SJSA1 (cell line): ENCODE measurements at regions not wholly inside any gene's neighbourhood (a gene's known extent, or its start where the extent isn't known, plus 50 kb on each side); places are given as distances from the start of the nearest gene placed in this dataset.
"Not testable (repeated sequence)": the region's sequence is repeated elsewhere in the genome, so short reads cannot be mapped to it uniquely, and the experiment has no call there.

Source experiments
- DNase-seq, 2 experiments: peaks; one replicate each; pipeline ENCODE4 v3.0.0-alpha.2; 2015 to 2020; ENCODE audit warnings: low spot score in 2 of 2, low read depth in 1 of 2
- H3K27ac ChIP-seq: fragments of 250-450 bp; sonication (Bioruptor Pico); 2 replicates; pipeline ENCODE4 v1.5.1; 2020; ENCODE audit warnings: mild to moderate bottlenecking, moderate library complexity
- H3K27me3 ChIP-seq: fragments of 250-450 bp; sonication (Bioruptor Pico); replicated peaks from 2 replicates; pipeline ENCODE4 v1.5.1; 2020; ENCODE audit warnings: mild to moderate bottlenecking, moderate library complexity
- H3K36me3 ChIP-seq: fragments of 250-450 bp; sonication (Bioruptor Pico); 2 replicates; pipeline ENCODE4 v1.5.1; 2020; ENCODE audit warnings: mild to moderate bottlenecking
- H3K4me1 ChIP-seq: fragments of 250-450 bp; sonication (Bioruptor Pico); replicated peaks from 2 replicates; pipeline ENCODE4 v1.6.1; 2021; ENCODE audit warnings: mild to moderate bottlenecking
- H3K4me3 ChIP-seq: fragments of 250-450 bp; sonication (Bioruptor Pico); 2 replicates; pipeline ENCODE4 v1.5.1; 2020; ENCODE audit warnings: mild to moderate bottlenecking
- H3K9me3 ChIP-seq: fragments of 250-450 bp; sonication (Bioruptor Pico); replicated peaks from 2 replicates; pipeline ENCODE4 v1.5.1; 2020; ENCODE audit warnings: mild to moderate bottlenecking

GRCh38 chr6:68575765-68576439 is 59.2 kb upstream of the ADGRB3 start:
- Histone ChIP-seq H3K4me1 (no peaks in the 10 kb centered on the region), H3K27ac (no peak overlapping the region), H3K27me3 (no peaks in the 10 kb centered on the region), H3K36me3 (no peaks in the 10 kb centered on the region), H3K4me3 (no peak overlapping the region), H3K9me3 (no peaks in the 10 kb centered on the region)
- no peak for DNase-seq

- H3K9me3 ChIP-seq: no peaks in the 10 kb centered on the region
- DNase-seq: no peak
- H3K27ac ChIP-seq: no peak overlapping the region
- H3K4me3 ChIP-seq: no peak overlapping the region
- no peaks in the 10 kb centered on the region for H3K36me3 ChIP-seq
- H3K27me3 ChIP-seq: no peaks in the 10 kb centered on the region
- H3K4me1 ChIP-seq: no peaks in the 10 kb centered on the region
Observed at GRCh38 chr6:68572975-68573374, 62.1 kb upstream of the ADGRB3 start.

- no peaks in the 10 kb centered on the region for H3K27me3 ChIP-seq
- no peaks in the 10 kb centered on the region for H3K36me3 ChIP-seq
Observed at GRCh38 chr6:68572525-68572924, 62.6 kb upstream of the ADGRB3 start.

GRCh38 chr6:68559716-68560115 is 75.4 kb upstream of the ADGRB3 start:
- no peak overlapping the region for H3K4me3 ChIP-seq
- no peak overlapping the region for H3K27ac ChIP-seq
- no peak for DNase-seq

More at GRCh38 chr6:68572525-68572924, 62.6 kb upstream of the ADGRB3 start:
- Histone ChIP-seq H3K4me1 (no peaks in the 10 kb centered on the region), H3K9me3 (no peaks in the 10 kb centered on the region), H3K27ac (no peak overlapping the region), H3K4me3 (no peak overlapping the region)
- no peak for DNase-seq

GRCh38 chr6:68559070-68559469 is 76.0 kb upstream of the ADGRB3 start:
- no peaks in the 10 kb centered on the region for H3K9me3 ChIP-seq
- no peaks in the 10 kb centered on the region for H3K36me3 ChIP-seq
- no peaks in the 10 kb centered on the region for H3K27me3 ChIP-seq
- no peak overlapping the region for H3K27ac ChIP-seq
- no peak overlapping the region for H3K4me3 ChIP-seq
- DNase-seq: no peak
- H3K4me1 ChIP-seq: no peaks in the 10 kb centered on the region

More at GRCh38 chr6:68559716-68560115, 75.4 kb upstream of the ADGRB3 start:
- Histone ChIP-seq H3K27me3 (no peaks in the 10 kb centered on the region), H3K36me3 (no peaks in the 10 kb centered on the region), H3K9me3 (no peaks in the 10 kb centered on the region), H3K4me1 (no peaks in the 10 kb centered on the region)

- Histone ChIP-seq H3K27ac (no peak overlapping the region), H3K9me3 (no peaks in the 10 kb centered on the region), H3K4me3 (no peak overlapping the region), H3K36me3 (no peaks in the 10 kb centered on the region), H3K4me1 (no peaks in the 10 kb centered on the region), H3K27me3 (no peaks in the 10 kb centered on the region)
- DNase-seq: no peak
Observed at GRCh38 chr6:68546620-68547019, 88.5 kb upstream of the ADGRB3 start.

GRCh38 chr6:68544450-68544849 is 90.6 kb upstream of the ADGRB3 start:
- no peak for DNase-seq
- Histone ChIP-seq H3K4me1 (no peaks in the 10 kb centered on the region), H3K36me3 (no peaks in the 10 kb centered on the region), H3K4me3 (no peak overlapping the region), H3K9me3 (no peaks in the 10 kb centered on the region), H3K27ac (no peak overlapping the region), H3K27me3 (no peaks in the 10 kb centered on the region)

- Histone ChIP-seq H3K9me3 (no peaks in the 10 kb centered on the region), H3K36me3 (no peaks in the 10 kb centered on the region), H3K27me3 (no peaks in the 10 kb centered on the region)
Observed at GRCh38 chr6:68533339-68533795, 101.7 kb upstream of the ADGRB3 start.

GRCh38 chr6:68527691-68528090 is 107.4 kb upstream of the ADGRB3 start:
- H3K36me3 ChIP-seq: no peaks in the 10 kb centered on the region
- no peak overlapping the region for H3K4me3 ChIP-seq
- no peak overlapping the region for H3K27ac ChIP-seq
- no peaks in the 10 kb centered on the region for H3K4me1 ChIP-seq
- no peaks in the 10 kb centered on the region for H3K27me3 ChIP-seq
- H3K9me3 ChIP-seq: no peaks in the 10 kb centered on the region
- no peak for DNase-seq

More at GRCh38 chr6:68533339-68533795, 101.7 kb upstream of the ADGRB3 start:
- no peak for DNase-seq
- Histone ChIP-seq H3K27ac (no peak overlapping the region), H3K4me3 (no peak overlapping the region), H3K4me1 (no peaks in the 10 kb centered on the region)

- no peaks in the 10 kb centered on the region for H3K27me3 ChIP-seq
- no peak for DNase-seq
Observed at GRCh38 chr6:68506911-68507310, 128.2 kb upstream of the ADGRB3 start.

GRCh38 chr6:68502946-68503345 is 132.1 kb upstream of the ADGRB3 start:
- no peak for DNase-seq

More at GRCh38 chr6:68506911-68507310, 128.2 kb upstream of the ADGRB3 start:
- Histone ChIP-seq H3K4me1 (no peaks in the 10 kb centered on the region), H3K27ac (no peak overlapping the region), H3K9me3 (peaks cover 5% of the 10 kb centered on the region; the same call in 1 of the 2 replicates), H3K36me3 (no peaks in the 10 kb centered on the region), H3K4me3 (no peak overlapping the region)

GRCh38 chr6:68497927-68498326 is 137.2 kb upstream of the ADGRB3 start:
- Histone ChIP-seq H3K27me3 (no peaks in the 10 kb centered on the region), H3K9me3 (no peaks in the 10 kb centered on the region; the same call in 1 of the 2 replicates), H3K4me1 (no peaks in the 10 kb centered on the region), H3K36me3 (no peaks in the 10 kb centered on the region), H3K4me3 (no peak overlapping the region), H3K27ac (no peak overlapping the region)
- no peak for DNase-seq

More at GRCh38 chr6:68502946-68503345, 132.1 kb upstream of the ADGRB3 start:
- Histone ChIP-seq H3K4me3 (no peak overlapping the region), H3K27me3 (no peaks in the 10 kb centered on the region), H3K36me3 (no peaks in the 10 kb centered on the region), H3K9me3 (peaks cover 5% of the 10 kb centered on the region; the same call in 1 of the 2 replicates), H3K27ac (no peak overlapping the region), H3K4me1 (no peaks in the 10 kb centered on the region)

GRCh38 chr6:68494880-68495279 is 140.2 kb upstream of the ADGRB3 start:
- DNase-seq, H3K27me3 ChIP-seq, H3K4me3 ChIP-seq, H3K9me3 ChIP-seq, H3K4me1 ChIP-seq, H3K36me3 ChIP-seq, H3K27ac ChIP-seq: not testable (repeated sequence)

GRCh38 chr6:68476611-68477010 is 158.5 kb upstream of the ADGRB3 start:
- Histone ChIP-seq H3K27me3 (no peaks in the 10 kb centered on the region), H3K27ac (no peak overlapping the region), H3K36me3 (no peaks in the 10 kb centered on the region), H3K4me1 (no peaks in the 10 kb centered on the region), H3K9me3 (no peaks in the 10 kb centered on the region; the same call in 1 of the 2 replicates), H3K4me3 (no peak overlapping the region)
- DNase-seq: no peak
